NCI-H2081 (cell line): ENCODE measurements at regions not wholly inside any gene's neighbourhood (a gene's known extent, or its start where the extent isn't known, plus 50 kb on each side); places are given as distances from the start of the nearest gene placed in this dataset.
"Not testable (repeated sequence)": the region's sequence is repeated elsewhere in the genome, so short reads cannot be mapped to it uniquely, and the experiment has no call there.

Experiments
- DNase-seq, 2 experiments: peaks; one replicate each; lab custom pipeline; 2025; lab: John Stamatoyannopoulos, UW

GRCh38 chr15:88965097-88965496 lies 51.9 kb upstream of the MFGE8 start:
- DNase-seq, result not testable (repeated sequence)

DNA sequence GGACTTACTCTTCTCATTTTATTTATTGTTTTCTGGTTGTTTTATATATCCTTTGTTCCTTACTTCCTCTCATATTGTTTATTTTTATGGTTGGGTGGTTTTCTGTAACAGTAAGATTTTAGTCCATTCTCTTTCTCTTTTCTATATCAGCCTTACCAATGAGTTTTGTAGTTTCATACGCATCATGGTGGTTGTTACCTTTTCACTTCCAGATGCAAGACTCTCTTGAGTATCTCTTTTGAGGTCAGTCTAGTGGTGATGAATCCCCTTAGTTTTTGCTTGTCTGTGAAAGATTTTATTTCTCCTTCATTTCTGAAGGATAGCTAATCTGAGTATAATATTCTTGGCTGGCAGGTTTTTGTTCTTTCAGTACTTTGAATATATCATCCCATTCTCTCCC lies 57.1 kb upstream of the MFGE8 start:
- DNase-seq, result no peak

DNA sequence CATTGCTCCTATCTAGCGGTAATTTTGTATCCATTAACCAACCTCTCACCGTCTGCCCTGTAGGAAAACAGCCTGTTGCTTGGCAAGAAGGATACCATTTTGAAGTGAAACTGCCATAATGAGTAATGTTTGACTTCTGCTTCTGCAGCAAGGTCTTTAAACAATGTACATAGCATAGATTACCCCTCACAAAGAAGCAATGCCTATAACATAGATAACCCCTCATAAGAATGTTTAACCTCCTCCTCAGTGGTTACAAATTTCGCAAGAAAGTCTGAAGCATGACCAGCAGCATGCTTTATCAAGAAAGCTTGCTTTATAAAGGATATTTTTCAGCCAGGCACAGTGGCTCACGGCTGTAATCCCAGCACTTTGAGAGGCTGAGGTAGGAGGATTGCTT lies 61.2 kb upstream of the MFGE8 start:
- no peak for DNase-seq

- no peak for DNase-seq
These were observed 62.7 kb upstream of the MFGE8 start for GRCh38 chr15:88975891-88976290.

GRCh38 chr15:88976656-88977055 lies 63.5 kb upstream of the MFGE8 start:
- DNase-seq, result no peak

GRCh38 chr15:88979674-88980073 lies 66.5 kb upstream of the MFGE8 start:
- DNase-seq, result no peak

DNA sequence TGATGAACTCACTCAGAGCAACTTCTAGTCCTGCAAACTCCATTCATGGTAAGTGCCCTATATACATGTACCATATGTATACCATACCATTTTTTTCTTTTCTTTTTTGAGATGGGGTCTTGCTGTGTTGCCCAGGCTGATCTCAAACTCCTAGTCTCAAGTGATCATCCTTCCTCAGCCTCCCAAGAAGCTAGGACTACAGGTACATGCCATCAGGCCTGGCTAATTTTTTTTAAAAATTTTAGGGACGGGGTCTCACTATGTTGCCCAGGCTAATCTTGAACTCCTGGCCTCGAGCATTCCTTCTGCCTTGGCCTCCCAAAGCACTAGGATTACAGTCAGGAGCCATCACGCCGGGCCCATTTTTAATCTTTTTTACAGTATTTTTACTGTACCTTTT lies 67.3 kb upstream of the MFGE8 start:
- no peak for DNase-seq

GRCh38 chr15:88981244-88982215 lies 68.4 kb upstream of the MFGE8 start:
- no peak for DNase-seq

DNA sequence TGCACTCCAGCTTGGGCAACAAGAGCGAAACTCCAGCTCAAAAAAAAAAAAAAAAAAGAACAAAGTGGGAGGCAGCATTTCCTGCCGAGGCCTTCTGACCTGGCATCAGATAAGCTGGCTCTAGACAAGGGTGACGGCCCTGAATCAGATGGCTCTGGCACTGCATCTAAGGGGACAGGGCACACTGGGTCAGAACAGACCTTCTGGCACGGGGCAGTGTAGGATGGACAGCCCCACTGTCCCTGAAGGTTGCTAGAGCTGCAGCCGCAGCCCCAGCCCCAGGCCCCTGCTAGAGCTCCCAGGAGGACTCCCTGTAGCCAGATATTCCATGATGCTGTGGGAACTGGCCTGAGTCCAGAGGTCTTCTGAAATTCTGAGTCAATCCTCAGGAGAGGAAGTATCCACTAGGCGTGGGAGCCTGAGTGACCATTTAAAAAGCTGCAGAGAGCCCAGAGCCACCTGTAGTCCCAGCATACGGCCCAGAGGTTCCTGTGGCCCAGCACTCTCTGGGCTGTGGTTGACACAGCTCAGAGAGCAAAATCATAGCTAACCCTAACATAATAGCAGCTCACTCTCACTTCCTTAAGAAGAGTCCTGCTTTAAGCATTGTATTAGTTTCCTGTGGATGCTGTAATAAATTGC lies 69.2 kb upstream of the MFGE8 start:
- no peak for DNase-seq

DNA sequence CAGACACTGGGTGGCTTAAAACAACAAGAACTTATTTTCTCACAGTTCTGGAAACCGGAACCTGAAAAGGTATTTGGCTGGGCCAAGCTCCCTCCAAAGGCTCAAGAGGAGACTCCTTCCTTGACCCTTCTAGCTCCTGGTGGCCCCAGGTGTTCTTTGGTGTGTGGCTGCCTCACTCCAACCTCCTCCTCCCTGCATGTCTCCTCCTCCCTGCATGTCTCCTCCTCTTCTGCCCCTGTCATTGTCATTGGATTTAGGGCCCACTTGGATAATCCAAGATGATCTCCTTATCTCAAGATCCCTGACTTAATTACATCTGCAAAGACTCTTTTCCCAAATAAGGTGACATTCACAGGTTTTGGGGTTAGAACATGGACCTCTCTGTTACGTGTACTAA lies 69.8 kb upstream of the MFGE8 start:
- no peak for DNase-seq

DNA sequence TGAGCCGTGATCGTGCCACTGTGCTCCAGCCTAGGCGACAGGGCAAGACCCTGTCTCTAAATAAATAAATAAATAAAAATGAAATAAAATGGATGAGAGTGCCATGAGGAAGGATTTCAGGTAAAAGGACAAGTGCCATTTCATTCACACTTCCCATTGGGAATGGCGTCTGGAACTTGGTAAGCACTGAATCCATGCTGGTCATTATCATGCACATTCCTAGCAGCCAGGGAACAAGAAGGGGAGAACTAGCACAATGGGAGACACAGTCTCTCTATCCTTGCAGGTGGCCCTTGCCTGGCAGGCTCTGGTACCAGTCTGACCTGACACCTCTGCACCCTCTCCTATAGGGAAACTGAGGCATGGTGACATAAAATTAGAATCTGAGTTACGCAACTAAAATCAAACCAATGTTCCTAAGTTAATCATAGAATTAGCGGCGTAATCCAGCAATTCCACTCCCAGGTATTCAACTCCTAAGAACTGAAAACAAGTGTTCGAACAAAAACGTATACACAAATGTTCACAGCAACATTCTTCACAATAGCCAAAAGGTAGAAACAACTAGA lies 70.8 kb upstream of the MFGE8 start:
- DNase-seq, result no peak

DNA sequence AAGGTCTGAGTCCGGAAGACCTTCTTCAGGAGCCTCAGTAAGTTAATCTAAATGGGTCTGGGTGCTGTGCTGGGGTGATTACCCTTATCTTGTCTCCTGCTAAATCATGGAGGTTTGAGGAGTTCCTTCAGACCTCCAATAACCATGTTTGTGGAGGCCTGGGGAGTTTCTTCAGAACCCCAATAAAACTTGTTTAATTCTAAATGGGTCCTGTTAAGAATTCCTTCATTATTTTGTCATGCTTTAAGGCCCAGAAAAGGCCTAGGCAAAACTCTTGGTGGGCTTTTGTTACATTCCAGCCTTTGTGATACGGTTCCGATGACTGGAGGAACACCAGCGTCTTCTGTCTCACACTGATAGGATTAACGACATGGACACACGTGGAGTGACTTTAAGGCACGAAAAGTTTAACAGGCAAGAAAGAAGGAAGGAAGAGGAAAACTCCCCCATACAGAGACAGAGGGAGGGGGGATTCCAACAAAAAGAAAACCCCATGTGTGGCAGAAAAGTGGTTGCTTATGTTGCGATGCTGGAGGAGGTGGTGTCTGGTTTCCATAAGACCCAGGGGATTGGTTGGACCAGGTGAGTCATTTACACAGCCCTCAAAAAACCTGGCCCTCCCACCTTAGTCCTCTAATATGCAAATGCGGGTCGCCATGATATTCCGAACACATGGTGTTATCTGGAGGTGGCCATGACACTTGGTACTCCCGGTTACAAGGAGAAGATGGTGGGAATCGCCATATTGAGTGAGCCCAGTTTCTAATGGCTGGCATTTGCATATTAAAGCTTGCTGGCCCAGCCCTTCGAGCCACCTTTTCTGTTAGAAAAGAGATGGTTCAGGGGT lies 72.6 kb upstream of the MFGE8 start:
- DNase-seq, result no peak

- peak in 1 of 2 experiments; percentile 9 for DNase-seq
These were observed 73.9 kb upstream of the MFGE8 start for GRCh38 chr15:88986949-88987590.

- no peak for DNase-seq
These were observed 74.4 kb upstream of the MFGE8 start for GRCh38 chr15:88987591-88987933.

DNA sequence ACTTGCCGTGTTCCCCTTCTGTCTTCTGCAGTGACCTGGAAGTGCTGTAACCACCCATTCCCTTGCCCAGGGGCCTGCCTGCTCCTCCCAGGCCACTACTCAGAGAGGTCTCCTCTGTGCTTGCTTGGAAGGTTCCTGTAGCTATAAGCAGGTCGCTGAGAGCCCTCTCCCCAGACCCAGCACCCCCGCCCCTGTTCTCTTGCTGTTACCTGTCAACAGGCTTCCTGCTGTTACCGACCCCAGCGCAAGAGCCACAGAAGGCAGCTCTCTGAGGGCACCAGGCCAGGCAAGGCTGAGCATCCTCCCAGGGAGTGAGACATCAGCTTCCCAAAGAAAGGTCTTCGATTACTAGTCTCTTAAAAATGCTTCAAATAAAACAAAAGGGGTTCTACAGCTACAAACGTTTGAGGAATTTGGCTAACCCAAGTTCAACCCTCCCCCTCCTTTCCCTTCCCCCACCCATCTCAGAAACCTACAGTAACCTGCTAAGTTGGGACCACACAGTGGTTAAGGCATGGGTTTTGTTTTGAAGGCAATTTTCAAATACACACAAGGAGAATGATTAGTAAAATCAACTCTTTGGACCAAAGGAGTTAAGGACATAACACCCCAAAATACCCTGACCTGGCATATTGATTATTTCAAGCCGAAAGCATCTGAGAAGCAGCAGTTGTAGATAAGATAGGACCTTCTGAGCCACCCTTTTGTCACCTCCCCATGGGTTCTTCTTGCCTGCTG lies 74.9 kb upstream of the MFGE8 start:
- no peak for DNase-seq

DNA sequence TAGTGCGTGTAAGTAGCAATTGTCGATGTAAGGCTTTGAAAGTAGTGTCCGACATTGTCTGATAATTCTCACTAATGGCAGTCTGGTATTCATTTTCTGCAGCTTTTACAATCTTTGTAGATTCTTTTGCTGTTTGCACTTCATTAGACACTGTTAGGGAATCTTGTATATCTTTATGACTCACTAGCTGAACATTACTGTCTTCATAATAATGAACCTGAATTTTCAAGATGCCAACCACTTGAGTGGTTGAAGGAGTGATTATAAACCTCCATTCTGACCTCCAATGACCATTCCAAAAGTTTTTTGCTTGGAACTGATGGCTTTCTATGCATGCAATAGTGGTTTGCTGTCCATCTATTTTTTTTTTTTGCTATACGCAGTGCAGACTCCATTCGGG lies 76.4 kb upstream of the MFGE8 start:
- DNase-seq, result no peak

DNA sequence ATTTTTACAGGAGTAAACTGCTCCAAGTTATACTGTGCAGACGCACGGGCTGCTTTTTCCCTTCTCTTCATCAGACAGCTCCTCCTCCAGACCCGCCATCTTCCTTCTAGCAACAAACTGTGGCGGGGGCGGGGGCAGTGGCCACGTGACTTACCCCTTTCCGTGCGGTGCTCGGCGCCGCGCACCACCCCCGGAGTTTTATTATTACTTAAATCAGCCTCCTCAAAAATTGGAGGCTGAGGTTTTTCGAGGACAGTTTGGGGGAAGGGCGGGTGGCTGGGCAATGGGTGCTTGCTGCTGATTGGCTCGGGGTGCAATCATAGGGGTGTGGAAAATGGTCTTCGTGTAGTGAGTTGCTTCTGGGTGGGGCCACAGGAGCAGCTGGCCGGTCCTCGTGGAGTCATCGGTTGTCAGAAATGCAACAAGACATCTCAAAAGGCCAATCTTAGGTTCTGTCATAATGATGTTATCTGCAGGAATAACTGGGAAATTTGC lies 77.1 kb upstream of the MFGE8 start:
- DNase-seq, result no peak

DNA sequence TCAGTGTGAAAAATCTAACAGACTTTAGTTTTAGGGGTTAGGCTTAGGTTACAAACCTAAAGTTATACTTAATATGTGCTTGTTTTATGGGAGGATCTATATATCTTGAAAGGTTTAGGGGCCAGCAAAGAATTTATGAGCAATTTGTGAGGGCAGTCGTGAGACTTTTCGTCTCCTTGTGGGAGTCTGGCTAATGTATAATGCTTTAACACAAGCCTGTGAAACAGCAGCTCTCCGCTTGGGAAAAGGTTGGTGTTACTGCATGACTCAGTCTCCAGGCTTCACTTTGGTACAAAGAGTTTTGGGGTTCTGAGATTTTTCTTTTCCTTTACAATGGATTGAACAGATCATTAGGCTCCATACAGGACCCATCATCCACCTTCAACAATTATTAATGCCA lies 79.0 kb upstream of the MFGE8 start:
- DNase-seq, result no peak

DNA sequence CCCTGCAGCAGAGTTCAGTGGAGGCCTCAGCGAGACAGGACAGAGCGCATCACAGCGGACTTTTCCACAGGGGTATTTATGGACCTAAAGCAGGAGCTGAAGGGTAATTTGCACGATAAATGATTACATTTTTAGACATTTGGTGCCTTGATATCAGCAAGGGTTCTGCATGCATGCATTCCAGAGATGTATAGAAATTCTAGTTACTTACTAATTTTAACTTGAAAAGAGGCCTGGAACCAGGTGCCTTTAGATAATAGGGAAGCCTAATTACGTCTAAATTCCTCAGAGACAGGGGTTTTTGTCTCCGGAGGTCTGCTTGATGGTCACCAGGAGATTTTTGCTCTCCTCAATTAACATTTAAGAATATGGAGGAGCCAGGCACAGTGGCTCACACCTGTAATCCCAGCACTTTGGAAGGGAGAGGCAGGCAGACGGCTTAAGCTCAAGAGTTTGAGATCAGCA lies 79.8 kb upstream of the MFGE8 start:
- DNase-seq, result no peak

GRCh38 chr15:88993662-88994061 lies 80.5 kb upstream of the MFGE8 start:
- no peak for DNase-seq

GRCh38 chr15:88994286-88994685 lies 81.1 kb upstream of the MFGE8 start:
- no peak for DNase-seq
